Suppressor macrophage treated with lipopolysaccharide for 4 hours (primary cell): ENCODE measurements at regions not wholly inside any gene's neighbourhood (a gene's known extent, or its start where the extent isn't known, plus 50 kb on each side); places are given as distances from the start of the nearest gene placed in this dataset.

ENCODE experiments used
- DNase-seq: peaks from one replicate; pipeline ENCODE4 v3.0.0-alpha.2; 2020

- DNase-seq, result no peak
These were observed 125.3 kb upstream of the RXFP2 start for GRCh38 chr13:31614073-31614472.

- DNase-seq, result no peak
These were observed 124.6 kb upstream of the RXFP2 start for GRCh38 chr13:31614704-31615103.

GRCh38 chr13:31625115-31625514 lies 114.2 kb upstream of the RXFP2 start:
- no peak for DNase-seq

GRCh38 chr13:31627097-31627845 lies 112.1 kb upstream of the RXFP2 start:
- DNase-seq, result no peak

GRCh38 chr13:31629085-31629780 lies 110.1 kb upstream of the RXFP2 start:
- DNase-seq, result peak; percentile 54

- DNase-seq, result no peak
These were observed 108.3 kb upstream of the RXFP2 start for GRCh38 chr13:31631071-31631470.

GRCh38 chr13:31631746-31632145 lies 107.6 kb upstream of the RXFP2 start:
- no peak for DNase-seq

- peak; percentile 45 for DNase-seq
These were observed 100.7 kb upstream of the RXFP2 start for GRCh38 chr13:31638577-31638976.

GRCh38 chr13:31639443-31640163 lies 99.7 kb upstream of the RXFP2 start:
- no peak for DNase-seq

- no peak for DNase-seq
These were observed 89.6 kb upstream of the RXFP2 start for GRCh38 chr13:31649766-31650165.

- no peak for DNase-seq
These were observed 85.6 kb upstream of the RXFP2 start for GRCh38 chr13:31653730-31654129.

GRCh38 chr13:31663880-31664585 lies 75.3 kb upstream of the RXFP2 start:
- no peak for DNase-seq

GRCh38 chr13:31670831-31671617 lies 68.3 kb upstream of the RXFP2 start:
- DNase-seq, result no peak

- peak; percentile 0 for DNase-seq
These were observed 65.3 kb upstream of the RXFP2 start for GRCh38 chr13:31674051-31674450.

GRCh38 chr13:31675440-31675953 lies 63.8 kb upstream of the RXFP2 start:
- DNase-seq, result no peak

GRCh38 chr13:31681133-31681532 lies 58.2 kb upstream of the RXFP2 start:
- no peak for DNase-seq

- DNase-seq, result no peak
These were observed 54.9 kb upstream of the RXFP2 start for GRCh38 chr13:31684466-31684865.

- no peak for DNase-seq
These were observed 52.5 kb upstream of the RXFP2 start for GRCh38 chr13:31686670-31687425.
